ENCODE measurements at regions not wholly inside any gene's neighbourhood (a gene's known extent, or its start where the extent isn't known, plus 50 kb on each side); places are given as distances from the start of the nearest gene placed in this dataset.
A peak's percentile ranks its signal among the peaks of the same experiment; 100 is the strongest.

DNA sequence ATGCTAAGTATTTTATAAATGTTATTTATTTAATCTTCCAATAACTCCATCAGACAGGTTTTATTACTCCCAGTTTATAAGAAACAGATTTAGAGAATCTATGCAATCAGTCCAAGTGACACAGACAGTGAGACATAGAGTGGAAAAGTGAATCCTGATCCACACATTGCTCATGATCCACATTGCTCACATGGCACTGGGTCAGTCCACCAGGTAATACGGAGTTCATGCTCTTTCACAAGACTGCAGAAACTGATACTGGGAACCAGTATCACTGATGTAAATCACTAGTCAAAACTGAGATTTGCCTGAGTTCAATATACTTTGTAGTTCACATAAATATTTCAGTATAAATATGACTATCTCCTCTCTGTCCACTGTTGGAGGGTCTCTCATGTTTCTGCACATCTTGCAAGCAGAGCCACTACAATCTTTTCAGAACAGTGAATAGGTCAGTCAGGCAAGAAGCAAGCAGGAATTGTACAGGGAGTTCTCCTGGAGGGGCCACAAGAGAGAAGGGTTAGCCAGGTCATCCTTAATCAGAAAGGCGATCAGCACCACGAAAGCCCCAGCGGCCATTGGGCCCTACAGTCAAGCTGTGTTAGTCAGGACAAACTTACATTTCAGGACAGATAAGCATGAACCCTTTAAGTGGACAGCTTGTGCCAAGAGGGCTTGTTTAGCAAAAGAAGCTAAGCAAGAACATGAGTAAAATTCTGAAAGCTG lies 275.4 kb upstream of the NR5A2 start:
- Histone ChIP-seq H3K4me3 (no peak overlapping the region), H3K9me3 (ENCODE audit: control insufficient read depth in 4 of 4, insufficient read depth in 3 of 4, low read length in 3 of 4) (peaks cover 0 to 2% (median 0%) of the 10 kb centered on the region in 4 donors), H3K9ac (ENCODE audit: insufficient read depth in 1 of 2, low read length in 2 of 2) (no peak overlapping the region), H3K4me1 (ENCODE audit: control insufficient read depth in 5 of 5, insufficient read depth in 5 of 5, low read length in 5 of 5) (no peaks in the 10 kb centered on the region), H3K27ac (ENCODE audit: low read depth in 1 of 2, low read length in 1 of 2) (no peak overlapping the region), H3K36me3 (ENCODE audit: control insufficient read depth in 4 of 4, insufficient read depth in 4 of 4, low read length in 4 of 4) (no peaks in the 10 kb centered on the region), H3K27me3 (ENCODE audit: control insufficient read depth in 3 of 3, insufficient read depth in 3 of 3, low read length in 2 of 3) (peaks cover 0 to 8% (median 8%) of the 10 kb centered on the region in 3 donors)
- DNase-seq (no peak), ATAC-seq (ENCODE audit: insufficient read depth, low FRiP score) (no peak)
- 85 to 95% methylated on average over 4 of the region's 4 CpGs for WGBS, 2 donors
- TF ChIP-seq, protein P1, sequence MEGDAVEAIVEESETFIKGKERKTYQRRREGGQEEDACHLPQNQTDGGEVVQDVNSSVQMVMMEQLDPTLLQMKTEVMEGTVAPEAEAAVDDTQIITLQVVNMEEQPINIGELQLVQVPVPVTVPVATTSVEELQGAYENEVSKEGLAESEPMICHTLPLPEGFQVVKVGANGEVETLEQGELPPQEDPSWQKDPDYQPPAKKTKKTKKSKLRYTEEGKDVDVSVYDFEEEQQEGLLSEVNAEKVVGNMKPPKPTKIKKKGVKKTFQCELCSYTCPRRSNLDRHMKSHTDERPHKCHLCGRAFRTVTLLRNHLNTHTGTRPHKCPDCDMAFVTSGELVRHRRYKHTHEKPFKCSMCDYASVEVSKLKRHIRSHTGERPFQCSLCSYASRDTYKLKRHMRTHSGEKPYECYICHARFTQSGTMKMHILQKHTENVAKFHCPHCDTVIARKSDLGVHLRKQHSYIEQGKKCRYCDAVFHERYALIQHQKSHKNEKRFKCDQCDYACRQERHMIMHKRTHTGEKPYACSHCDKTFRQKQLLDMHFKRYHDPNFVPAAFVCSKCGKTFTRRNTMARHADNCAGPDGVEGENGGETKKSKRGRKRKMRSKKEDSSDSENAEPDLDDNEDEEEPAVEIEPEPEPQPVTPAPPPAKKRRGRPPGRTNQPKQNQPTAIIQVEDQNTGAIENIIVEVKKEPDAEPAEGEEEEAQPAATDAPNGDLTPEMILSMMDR (IDR thresholded peaks at IDR 0.05; ENCODE audit: control extremely low read depth, extremely low read depth): no peak

DNA sequence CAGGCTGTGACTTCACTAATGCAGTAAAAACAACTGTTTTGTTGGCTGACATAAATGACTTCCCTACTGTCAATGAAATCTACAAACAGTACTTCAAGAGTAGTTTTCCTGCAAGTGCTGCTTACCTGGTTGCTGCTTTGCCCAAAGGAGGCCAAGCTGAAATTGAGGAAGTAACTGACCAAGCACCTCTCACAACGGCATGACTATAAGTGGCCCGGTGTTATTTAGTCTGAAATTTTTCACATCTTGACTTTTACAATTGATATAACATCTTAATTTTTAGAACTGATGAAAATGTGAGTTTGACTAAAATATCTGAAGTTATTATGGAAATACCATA lies 274.9 kb upstream of the NR5A2 start:
- WGBS, 2 donors: 58 to 71% methylated on average over 2 of the region's 2 CpGs
- H3K36me3 ChIP-seq (ENCODE audit: control insufficient read depth in 4 of 4, insufficient read depth in 4 of 4, low read length in 4 of 4): no peaks in the 10 kb centered on the region
- H3K4me3 ChIP-seq: no peak overlapping the region
- DNase-seq: no peak
- no peaks in the 10 kb centered on the region for H3K4me1 ChIP-seq (ENCODE audit: control insufficient read depth in 5 of 5, insufficient read depth in 5 of 5, low read length in 5 of 5)
- no peak overlapping the region for H3K9ac ChIP-seq (ENCODE audit: insufficient read depth in 1 of 2, low read length in 2 of 2)
- TF ChIP-seq, protein P1 (IDR thresholded peaks at IDR 0.05; ENCODE audit: control extremely low read depth, extremely low read depth): no peak
- no peak for ATAC-seq (ENCODE audit: insufficient read depth, low FRiP score)
- peaks cover 0 to 6% (median 6%) of the 10 kb centered on the region in 3 donors for H3K27me3 ChIP-seq (ENCODE audit: control insufficient read depth in 3 of 3, insufficient read depth in 3 of 3, low read length in 2 of 3)
- H3K9me3 ChIP-seq (ENCODE audit: control insufficient read depth in 4 of 4, insufficient read depth in 3 of 4, low read length in 3 of 4): peaks cover 0 to 2% (median 0%) of the 10 kb centered on the region in 4 donors
- H3K27ac ChIP-seq (ENCODE audit: low read depth in 1 of 2, low read length in 1 of 2): no peak overlapping the region

DNA sequence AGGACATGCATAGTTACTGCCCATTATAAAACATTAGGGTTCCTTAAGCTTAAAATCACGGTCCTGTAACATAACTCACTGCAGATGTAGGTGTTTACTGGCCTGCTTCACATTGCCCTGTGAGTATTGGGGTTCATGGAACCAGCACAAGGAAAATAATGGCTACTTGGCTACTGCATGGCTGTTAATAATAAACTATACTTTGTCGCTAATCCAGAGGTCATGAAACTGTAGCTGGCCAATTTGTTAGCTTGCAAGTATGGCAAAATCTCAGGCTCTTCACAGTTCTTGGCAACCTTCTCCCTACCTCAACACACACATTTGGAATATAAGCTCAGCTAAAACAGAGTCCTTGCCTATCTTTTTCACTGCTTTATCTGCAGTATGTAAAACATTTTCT lies 274.0 kb upstream of the NR5A2 start:
- Histone ChIP-seq H3K36me3 (ENCODE audit: control insufficient read depth in 4 of 4, insufficient read depth in 4 of 4, low read length in 4 of 4) (no peaks in the 10 kb centered on the region), H3K9ac (ENCODE audit: insufficient read depth in 1 of 2, low read length in 2 of 2) (no peak overlapping the region), H3K27ac (ENCODE audit: low read depth in 1 of 2, low read length in 1 of 2) (no peak overlapping the region), H3K4me3 (no peak overlapping the region), H3K9me3 (ENCODE audit: control insufficient read depth in 4 of 4, insufficient read depth in 3 of 4, low read length in 3 of 4) (peaks cover 0 to 2% (median 0%) of the 10 kb centered on the region in 4 donors), H3K4me1 (ENCODE audit: control insufficient read depth in 5 of 5, insufficient read depth in 5 of 5, low read length in 5 of 5) (no peaks in the 10 kb centered on the region), H3K27me3 (ENCODE audit: control insufficient read depth in 3 of 3, insufficient read depth in 3 of 3, low read length in 2 of 3) (no peaks in the 10 kb centered on the region)
- WGBS, 2 donors: 86 to 98% methylated on average over 2 of the region's 2 CpGs
- TF ChIP-seq, protein P1 (IDR thresholded peaks at IDR 0.05; ENCODE audit: control extremely low read depth, extremely low read depth): no peak
- DNase-seq: no peak
- no peak for ATAC-seq (ENCODE audit: insufficient read depth, low FRiP score)

DNA sequence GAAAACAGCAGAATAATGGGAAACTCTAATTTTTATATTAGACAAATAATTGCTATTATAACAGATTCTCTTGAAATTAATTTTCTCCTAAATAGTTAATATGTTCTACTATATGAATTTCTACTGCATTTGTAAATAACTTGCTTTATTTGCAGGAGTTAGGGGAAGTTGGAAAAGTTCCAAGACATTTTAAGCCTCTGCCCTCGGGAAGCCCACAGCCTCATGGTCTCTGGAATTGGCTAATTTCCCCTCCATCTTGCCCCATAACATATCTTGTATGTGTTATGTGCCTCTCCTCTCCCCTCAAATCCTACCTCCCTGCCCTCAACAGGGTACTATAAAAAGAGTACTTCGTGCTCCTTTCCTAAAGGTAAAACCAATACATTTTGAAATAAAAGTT lies 271.4 kb upstream of the NR5A2 start:
- ATAC-seq (ENCODE audit: insufficient read depth, low FRiP score): no peak
- WGBS, 2 donors: 17 to 30% methylated on average over 2 of the region's 2 CpGs
- peak in 2 of 3 donors; percentile 19 to 28 for DNase-seq
- H3K27me3 ChIP-seq (ENCODE audit: control insufficient read depth in 3 of 3, insufficient read depth in 3 of 3, low read length in 2 of 3): no peaks in the 10 kb centered on the region
- H3K4me3 ChIP-seq: no peak overlapping the region
- TF ChIP-seq, protein P1 (IDR thresholded peaks at IDR 0.05; ENCODE audit: control extremely low read depth, extremely low read depth): no peak
- H3K27ac ChIP-seq (ENCODE audit: low read depth in 1 of 2, low read length in 1 of 2): no peak overlapping the region
- no peak overlapping the region for H3K9ac ChIP-seq (ENCODE audit: insufficient read depth in 1 of 2, low read length in 2 of 2)
- no peaks in the 10 kb centered on the region for H3K36me3 ChIP-seq (ENCODE audit: control insufficient read depth in 4 of 4, insufficient read depth in 4 of 4, low read length in 4 of 4)
- no peaks in the 10 kb centered on the region for H3K4me1 ChIP-seq (ENCODE audit: control insufficient read depth in 5 of 5, insufficient read depth in 5 of 5, low read length in 5 of 5)
- peaks cover 0 to 2% (median 0%) of the 10 kb centered on the region in 4 donors for H3K9me3 ChIP-seq (ENCODE audit: control insufficient read depth in 4 of 4, insufficient read depth in 3 of 4, low read length in 3 of 4)

All from lung (tissue), 11 donors.